Ureter (tissue), 1 donor: ENCODE measurements at regions not wholly inside any gene's neighbourhood (a gene's known extent, or its start where the extent isn't known, plus 50 kb on each side); places are given as distances from the start of the nearest gene placed in this dataset.

Source experiments
- DNase-seq: peaks from one replicate; pipeline ENCODE4 v3.0.0-alpha.2; 2020; ENCODE audit warnings: low spot score
- donor health status: DM: yes; HTN: yes; CAD: no.

DNA sequence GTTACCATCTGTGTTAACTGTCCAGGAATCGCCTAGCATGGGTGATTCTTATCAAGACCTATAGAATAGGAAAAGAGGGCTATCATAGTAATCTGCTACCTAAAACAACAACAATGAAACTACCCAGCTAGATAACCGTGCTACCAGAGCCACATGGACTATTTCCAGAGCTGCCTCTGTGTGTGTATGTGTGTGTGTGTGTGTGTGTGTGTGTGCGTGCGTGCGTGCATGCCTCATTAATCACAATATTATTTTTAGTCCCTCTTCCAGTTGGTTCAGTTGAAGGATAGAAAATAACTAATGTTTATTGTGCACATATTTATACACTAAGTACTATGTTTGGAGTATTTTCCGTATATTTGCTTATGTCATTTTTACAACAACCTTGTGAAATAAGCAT is 201.1 kb downstream of the SP3 start:
- DNase-seq = no peak

- no peak for DNase-seq
These were observed 198.5 kb downstream of the SP3 start for GRCh38 chr2:173766537-173767289.

GRCh38 chr2:173770947-173771678 is 194.1 kb downstream of the SP3 start:
- DNase-seq = no peak

DNA sequence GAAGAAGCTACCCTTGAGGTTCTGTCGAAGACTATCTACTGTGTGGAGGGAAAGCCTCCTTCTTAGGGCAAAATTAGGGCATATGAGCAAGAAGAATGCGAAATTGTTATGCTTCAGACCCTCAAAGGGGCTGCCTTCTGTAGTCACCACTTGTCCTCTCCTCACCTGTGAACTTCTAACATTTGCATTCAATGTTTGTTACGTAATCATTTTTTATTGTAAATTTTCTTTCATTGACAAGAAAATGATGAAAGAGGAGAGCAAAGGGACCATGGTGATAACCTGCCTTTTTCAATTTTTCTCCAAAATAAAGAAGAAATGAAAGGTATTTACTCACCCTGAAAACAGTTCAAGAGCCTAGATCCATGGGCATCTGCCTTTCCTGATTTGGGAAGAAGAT is 193.0 kb downstream of the SP3 start:
- no peak for DNase-seq

DNA sequence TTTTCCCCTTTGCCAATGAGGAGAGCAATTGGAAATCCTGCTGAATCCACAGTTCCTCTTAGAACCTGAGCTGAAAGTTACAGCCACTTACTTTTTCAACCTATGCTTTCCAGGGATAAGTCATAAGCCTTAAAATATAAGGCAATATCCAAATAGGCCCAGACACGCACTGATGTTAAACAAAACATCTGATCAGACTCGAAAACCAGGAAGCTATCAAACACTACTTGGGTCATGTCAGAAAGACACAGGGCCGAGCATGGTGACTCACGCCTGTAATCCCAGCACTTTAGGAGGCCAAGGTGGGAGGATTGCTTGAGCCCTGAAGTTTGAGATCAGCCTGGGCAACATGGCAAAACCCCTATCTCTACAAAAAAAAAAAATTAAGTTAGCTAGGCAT is 192.1 kb downstream of the SP3 start:
- no peak for DNase-seq

- no peak for DNase-seq
These were observed 189.7 kb downstream of the SP3 start for GRCh38 chr2:173775440-173775839.

DNA sequence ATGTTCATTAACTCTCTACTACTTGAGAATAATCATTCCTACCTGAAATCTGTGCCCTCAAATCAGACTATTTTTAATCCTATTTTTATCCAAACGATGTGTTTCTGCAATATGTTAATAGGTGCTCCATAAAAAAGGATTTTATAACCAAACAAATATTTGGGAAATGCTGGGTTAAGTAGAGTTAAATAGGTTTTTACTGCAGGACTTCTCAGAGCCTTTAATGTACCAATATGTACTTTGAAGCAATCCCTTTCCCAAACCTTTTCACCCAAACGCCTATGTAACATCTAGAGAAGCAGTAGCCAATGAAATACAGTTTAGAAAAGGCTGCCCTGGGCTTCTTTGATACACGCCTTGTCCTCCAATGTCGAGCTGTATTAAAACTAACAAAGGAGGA is 182.5 kb downstream of the SP3 start:
- no peak for DNase-seq

DNA sequence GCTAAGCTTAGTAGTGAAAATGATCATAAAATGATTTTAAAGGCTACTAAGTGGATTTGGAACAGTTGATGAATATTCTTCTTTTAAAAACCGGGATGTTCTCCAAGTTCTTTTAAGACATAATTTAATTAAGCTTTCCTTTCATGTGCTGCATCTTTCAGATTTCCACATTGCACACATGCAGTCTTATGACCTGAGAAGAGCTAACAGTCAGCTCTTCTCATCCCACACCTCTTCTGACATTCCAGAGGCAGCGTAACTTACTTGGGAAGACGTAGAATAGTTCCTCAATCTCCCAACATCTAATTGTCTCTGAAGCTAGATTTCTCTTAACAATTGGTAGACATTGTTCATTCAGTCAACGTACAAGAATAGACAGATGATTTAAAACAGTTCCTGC is 181.8 kb downstream of the SP3 start:
- no peak for DNase-seq

GRCh38 chr2:173785813-173786212 is 179.4 kb downstream of the SP3 start:
- DNase-seq = no peak

GRCh38 chr2:173791502-173791901 is 173.7 kb downstream of the SP3 start:
- no peak for DNase-seq

DNA sequence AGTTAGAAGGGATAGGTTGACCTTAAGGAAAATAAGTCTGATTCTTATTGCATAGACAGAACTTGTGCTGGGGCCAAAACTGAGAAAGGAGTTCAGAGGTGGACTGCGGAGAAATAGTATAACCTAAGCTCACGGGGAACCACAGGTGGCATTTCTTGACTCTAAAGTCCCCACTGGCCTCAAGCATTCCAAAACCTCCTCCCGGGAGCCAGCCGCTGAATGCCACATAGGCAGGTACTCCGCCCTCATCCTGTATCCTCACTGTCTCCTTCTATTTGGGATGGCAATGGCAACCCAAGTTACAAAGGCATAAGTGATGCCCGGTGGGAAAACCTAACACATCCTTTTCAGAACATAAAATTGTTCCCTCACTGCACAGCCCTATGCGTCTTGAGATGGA is 173.0 kb downstream of the SP3 start:
- no peak for DNase-seq

GRCh38 chr2:173792741-173793140 is 172.4 kb downstream of the SP3 start:
- DNase-seq = no peak

GRCh38 chr2:173793709-173794565 is 171.2 kb downstream of the SP3 start:
- DNase-seq = no peak

DNA sequence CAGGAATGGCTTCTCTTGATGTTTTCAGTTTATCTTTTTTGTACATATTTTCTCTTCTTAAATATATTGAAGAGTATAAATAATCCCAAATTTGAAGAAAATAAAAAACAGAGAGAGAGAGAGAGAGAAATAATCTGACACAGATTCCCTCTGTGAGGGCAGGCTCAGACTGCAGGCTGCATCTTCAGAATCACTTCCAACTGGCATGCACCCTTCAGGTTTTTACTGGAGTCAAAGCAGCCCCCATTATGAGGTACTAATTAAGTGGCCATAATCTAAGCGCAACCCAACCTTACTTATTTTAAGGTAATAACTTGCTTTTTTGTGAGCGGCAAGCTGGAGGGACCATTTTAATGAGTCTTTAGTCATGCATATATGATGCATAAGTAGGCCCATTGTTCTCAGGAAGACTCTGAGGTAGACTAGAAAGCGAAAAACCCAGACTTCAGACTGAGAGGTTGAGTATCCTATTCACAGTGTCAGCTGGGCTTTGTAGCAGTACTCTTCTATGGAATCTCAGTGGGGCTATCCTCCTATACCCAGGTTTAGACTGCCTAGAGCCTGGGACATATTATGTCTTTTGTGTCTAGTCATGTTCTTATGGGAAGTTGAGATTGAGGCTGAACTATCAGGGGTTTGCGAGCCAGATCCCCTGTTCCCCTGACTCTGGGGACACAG is 167.4 kb downstream of the SP3 start:
- DNase-seq = no peak

DNA sequence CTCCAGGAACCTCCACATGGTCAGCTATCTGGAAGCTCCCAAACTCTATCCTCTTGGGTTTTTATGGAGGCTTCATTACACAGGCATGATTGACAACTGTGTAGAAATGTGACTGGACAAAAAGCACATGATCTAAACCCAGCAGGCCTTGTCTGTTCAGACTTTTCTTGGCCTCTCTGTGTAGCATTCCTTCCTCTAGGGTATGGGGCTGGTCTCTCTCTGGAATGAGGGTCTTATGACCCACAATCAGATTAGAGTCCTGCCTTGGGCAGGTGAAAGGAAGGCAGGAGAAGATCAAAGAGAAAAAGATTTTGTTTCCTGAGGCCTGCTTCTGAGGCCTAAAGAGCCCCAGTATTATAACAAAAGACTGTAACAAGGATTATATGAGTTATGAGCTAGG is 162.7 kb downstream of the SP3 start:
- no peak for DNase-seq

DNA sequence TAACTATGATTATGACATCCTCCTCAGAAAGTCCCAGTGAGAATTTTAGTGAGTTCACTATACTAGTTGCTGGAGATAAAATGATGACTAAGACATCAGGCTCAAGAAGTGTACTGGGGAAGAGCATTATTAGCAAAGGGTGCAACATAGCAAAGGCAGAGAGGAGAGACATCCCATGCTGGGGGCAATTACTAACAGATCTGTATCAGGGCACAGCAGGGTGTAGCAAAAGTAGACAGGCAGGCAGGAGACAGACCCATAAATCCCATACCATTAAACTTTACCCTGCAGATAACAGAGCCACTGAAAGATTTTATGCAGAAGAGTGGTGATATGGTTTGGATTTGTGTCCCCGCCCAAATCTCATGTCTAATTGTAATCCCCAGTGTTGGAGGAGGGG is 161.7 kb downstream of the SP3 start:
- DNase-seq = no peak

DNA sequence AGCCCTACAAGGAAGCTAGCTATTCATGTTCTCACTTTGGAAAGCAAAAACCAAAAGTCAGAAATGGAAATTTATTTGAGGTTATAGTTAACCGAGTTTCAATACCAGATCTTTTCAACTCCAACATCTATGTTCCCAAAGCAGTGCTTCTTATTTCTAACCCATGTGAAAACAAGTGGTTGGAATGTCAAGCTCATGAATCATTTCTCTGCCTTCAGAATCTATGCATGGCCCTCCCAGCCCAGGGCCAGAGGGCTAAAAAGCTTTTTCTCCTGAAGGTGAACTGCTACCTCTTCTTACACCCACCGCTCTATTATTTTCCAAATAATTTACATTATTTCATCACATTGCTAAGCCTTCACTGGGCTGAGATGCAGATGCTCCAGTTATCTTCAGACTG is 158.4 kb downstream of the SP3 start:
- DNase-seq = no peak

DNA sequence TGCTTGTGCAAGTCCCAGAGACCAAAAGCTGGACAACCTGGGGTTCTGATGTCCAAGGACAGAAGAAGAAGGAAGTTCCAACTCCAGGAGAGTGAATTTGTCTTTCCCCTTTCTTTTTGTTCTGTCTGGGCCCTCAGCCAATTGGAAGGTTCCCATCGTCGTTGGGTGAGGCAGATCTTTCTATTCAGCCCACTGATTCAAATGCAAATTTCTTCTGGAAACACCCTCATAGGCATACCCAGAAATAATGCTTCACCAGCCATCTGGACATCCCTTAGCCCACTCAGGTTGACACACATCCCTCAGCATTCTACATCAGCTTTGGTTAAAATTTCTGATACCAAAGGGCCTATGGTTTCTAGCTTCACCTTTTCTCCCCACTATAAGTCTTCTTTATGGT is 156.5 kb downstream of the SP3 start:
- no peak for DNase-seq

DNA sequence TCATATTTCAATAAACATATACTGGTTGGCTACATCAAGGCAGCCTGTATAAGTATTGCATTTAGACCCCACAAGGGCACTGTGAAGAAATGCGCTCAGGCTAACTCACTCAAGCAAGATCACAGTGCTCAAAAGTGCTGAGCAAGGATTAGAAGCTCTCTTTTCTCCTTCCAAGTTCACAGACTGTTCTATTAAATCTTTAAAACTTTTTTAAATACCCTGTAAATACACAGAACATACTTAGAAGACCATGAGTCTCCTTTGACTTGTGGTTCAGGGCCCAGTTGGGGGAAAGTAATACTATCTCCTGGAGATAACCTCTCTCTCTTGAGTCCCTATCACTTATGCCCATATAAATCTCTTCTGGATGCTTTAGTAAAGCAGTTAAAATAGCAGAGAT is 152.9 kb downstream of the SP3 start:
- no peak for DNase-seq

DNA sequence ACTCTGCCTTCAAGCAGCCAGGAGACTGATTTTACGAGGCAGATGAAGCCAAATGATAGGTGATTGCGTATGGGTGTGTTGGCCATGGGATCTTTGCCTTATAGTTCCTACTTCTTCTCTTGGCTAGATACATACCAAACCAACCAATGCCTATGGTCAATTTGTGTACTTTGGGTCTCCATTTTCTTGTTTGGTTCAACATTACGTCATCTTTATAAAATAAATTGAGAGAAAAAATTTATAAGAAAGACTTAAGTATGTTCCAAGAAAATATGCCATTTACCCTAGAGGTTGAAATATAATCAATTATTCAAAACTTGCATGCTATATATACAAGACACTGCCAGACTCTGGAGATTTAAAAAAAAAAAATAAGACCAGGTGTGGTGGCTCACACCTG is 150.9 kb downstream of the SP3 start:
- no peak for DNase-seq

DNA sequence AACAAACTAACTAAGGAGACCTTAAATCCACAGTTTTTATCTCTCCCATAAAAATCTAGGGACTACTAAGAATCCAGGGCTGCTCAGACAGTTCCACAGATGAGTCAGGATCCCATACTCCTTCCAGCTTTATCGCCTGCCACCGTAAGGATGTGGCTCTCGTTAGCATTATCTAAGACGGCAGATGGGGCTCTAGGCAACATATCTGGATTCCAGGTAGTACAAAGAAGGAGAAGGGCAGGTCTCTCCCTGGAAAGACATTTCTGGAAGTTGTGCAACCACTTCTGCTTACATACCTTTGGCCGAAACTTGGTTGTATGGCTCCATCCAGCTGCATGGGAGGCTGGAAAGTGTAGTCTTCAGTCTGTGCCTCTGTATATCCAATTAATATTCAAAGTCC is 149.4 kb downstream of the SP3 start:
- DNase-seq = no peak

GRCh38 chr2:173817582-173817981 is 147.6 kb downstream of the SP3 start:
- DNase-seq = no peak
